GM12865 (cell line): ENCODE measurements at regions not wholly inside any gene's neighbourhood (a gene's known extent, or its start where the extent isn't known, plus 50 kb on each side); places are given as distances from the start of the nearest gene placed in this dataset.
"Not testable (repeated sequence)": the region's sequence is repeated elsewhere in the genome, so short reads cannot be mapped to it uniquely, and the experiment has no call there.

Experiments
- DNase-seq: peaks from one replicate; pipeline ENCODE4 v3.0.0; 2010; ENCODE audit warnings: low read depth
- H3K4me3 ChIP-seq: 2 replicates; pipeline ENCODE4 v1.5.1; 2011; ENCODE audit warnings: mild to moderate bottlenecking, low read depth, low read length, control low read depth
- TF ChIP-seq, protein P1 (sequence below): IDR thresholded peaks from 2 replicates; pipeline ENCODE4 v1.5.1; 2011; ENCODE audit warnings: low read length, control low read depth, low read depth, inconsistent platforms; ENCODE audit not compliant: insufficient read depth; ENCODE audit errors: missing control alignments

DNA sequence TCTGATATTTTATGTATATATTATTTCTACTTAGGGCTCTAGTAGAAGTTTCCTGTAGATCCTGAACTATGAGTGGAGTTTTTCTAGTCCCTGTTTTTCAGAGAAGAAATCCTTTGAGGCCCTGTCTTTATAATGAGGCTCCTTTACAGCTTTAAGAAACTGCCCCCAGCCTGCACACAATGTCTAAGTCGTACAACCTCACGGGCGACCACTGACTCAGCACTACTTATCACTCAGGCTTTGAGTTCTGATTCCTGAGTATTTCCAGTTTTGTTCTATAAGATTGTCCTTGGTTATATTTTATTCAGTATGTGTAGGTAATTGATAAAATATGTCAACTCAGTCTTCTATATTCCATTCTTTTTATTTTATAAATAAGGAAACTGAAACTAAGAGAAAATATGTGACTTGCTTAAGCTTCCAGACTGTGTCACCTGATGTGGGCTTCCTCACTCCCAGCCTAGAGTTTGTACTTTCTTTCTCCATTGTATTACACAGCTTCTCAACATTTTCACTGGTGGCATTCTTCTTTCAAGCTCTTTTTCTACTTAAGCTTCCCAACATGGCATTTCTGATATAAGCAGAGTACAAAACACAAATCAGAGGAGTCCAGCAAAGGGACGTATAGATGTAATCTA, 167.0 kb downstream of the TBX18 start:
- H3K4me3 ChIP-seq: no peak overlapping the region
- TF ChIP-seq, protein P1, sequence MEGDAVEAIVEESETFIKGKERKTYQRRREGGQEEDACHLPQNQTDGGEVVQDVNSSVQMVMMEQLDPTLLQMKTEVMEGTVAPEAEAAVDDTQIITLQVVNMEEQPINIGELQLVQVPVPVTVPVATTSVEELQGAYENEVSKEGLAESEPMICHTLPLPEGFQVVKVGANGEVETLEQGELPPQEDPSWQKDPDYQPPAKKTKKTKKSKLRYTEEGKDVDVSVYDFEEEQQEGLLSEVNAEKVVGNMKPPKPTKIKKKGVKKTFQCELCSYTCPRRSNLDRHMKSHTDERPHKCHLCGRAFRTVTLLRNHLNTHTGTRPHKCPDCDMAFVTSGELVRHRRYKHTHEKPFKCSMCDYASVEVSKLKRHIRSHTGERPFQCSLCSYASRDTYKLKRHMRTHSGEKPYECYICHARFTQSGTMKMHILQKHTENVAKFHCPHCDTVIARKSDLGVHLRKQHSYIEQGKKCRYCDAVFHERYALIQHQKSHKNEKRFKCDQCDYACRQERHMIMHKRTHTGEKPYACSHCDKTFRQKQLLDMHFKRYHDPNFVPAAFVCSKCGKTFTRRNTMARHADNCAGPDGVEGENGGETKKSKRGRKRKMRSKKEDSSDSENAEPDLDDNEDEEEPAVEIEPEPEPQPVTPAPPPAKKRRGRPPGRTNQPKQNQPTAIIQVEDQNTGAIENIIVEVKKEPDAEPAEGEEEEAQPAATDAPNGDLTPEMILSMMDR: no peak
- no peak for DNase-seq

DNA sequence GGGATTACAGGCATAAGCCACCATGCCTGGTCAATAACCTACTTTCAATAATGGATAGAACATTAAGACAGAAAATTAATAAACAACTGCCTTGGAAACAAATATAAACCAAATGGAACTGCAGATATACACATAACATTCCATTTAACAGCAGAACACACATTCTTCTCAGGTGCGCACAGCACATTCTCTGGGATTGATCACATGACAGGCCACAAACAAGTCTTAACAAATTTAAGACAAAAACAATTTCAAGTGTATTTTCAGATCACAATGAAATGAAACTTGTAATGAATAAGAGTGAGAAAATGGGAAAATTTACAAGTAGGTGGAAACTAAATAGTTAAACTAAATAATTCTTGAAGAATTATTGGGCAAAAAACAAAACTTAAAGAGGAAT, 167.9 kb downstream of the TBX18 start:
- TF ChIP-seq, protein P1: no peak
- no peak overlapping the region for H3K4me3 ChIP-seq
- no peak for DNase-seq

DNA sequence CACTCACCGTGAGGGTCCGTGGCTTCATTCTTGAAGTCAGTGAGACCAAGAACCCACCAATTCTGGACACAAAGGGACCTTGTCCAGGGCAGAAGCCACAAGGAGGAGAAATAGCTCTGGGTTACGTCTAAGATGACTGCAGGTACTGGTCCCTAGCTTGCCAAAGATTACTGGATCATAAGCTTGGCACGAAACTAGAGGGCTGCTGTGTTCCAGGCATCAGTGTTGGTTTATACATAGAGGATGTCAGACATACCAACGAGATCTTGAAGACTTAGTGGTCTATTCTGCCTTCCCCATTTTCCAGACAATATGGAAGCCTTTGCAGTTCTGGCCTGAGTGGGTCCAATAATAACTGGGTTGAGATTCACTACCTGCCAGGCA, 175.7 kb downstream of the TBX18 start:
- H3K4me3 ChIP-seq: no peak overlapping the region
- DNase-seq: no peak
- TF ChIP-seq, protein P1: no peak

DNA sequence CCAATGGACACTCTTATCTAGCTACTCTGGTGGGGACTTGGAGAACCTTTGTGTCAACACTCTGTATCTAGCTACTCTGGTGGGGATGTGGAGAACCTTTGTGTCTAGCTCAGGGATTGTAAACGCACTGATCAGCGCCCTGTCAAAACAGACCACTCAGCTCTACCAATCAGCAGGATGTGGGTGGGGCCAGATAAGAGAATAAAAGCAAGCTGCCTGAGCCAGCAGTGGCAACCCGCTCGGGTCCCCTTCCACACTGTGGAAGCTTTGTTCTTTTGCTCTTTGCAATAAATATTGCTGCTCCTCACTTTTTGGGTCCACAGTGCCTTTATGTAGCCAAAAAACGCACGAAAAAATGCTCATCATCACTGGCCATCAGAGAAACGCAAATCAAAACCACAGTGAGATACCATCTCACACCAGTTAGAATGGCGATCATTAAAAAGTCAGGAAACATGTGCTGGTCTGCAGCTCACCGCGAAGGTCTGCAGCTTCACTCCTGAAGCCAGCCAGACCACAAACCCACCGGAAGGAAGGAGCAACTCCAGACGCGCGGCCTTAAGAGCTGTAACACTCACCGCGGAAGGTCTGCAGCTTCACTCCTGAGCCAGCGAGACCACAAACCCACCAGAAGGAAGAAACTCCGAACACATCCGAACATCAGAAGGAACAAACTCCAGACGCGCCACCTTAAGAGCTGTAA, 176.3 kb downstream of the TBX18 start:
- H3K4me3 ChIP-seq: not testable (repeated sequence)

DNA sequence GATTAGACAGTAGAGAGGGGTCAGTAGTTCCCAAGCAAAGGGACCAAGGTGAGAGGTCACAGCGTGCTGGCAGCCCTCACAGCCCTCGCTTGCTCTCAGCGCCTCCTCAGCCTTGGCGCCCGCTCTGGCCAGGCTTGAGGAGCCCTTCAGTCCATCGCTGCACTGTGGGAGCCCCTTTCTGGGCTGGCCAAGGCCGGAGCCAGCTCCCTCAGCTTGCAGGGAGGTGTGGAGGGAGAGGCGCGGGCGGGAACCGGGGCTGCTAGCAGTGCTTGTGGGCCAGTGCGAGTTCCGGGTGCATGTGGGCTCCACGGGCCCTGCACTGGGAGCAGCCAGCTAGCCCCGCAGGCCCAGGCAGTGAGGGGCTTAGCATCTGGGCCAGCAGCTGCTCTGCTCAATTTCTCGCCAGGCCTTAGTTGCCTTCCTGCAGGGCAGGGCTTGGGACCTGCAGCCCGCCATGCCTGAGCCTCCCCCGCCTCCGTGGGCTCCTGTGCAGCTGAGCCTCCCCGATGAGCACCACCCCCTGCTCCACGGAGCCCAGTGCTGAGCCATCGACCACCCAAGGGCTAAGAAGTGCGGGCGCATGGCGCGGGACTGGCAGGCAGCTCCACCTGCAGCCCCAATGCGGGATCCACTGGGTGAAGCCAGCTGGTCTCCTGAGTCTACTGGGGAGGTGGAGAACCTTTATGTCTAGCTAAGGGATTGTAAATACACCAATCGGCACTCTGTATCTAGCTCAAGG, 177.0 kb downstream of the TBX18 start:
- H3K4me3 ChIP-seq, DNase-seq: not testable (repeated sequence)

More for the DNA sequence above, 176.3 kb downstream of the TBX18 start:
- not testable (repeated sequence) for DNase-seq

DNA sequence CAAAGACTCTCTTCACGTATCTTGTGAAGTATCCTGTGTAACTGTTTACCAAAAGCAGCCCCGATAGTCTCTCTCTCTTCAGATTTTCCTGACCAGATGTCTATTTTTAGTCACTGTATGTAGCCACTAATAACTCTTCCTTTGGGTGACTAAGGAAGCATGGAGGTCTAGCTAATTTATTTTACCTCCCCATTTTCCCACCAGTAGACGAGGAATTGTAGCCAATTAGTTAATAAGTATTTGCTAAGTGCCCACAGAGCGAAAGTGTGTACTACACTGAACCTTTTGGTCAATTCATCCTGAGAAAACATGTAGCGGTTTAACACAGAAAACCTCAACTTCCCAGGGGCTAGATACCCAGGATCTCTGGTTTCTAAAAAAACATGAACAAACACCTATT, 180.6 kb downstream of the TBX18 start:
- no peak for DNase-seq
- no peak overlapping the region for H3K4me3 ChIP-seq
- TF ChIP-seq, protein P1: no peak

DNA sequence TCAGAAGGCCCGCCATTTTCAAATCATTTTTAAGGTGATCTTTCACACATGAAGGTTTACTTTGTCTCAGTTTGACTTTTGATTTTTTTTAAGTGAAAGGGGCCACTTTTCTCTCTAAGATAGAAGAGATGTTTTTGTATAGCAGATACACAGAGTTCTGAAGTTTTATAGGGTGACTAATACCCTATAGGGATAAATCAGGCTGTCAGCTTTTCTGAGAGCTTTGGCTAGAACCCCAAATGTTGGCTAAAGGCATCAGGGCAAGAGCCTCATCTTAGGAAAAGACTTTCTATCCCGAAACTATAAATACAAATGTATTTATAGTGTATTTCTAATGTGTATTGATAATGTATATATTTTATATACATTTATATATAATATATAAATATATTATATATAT, 181.4 kb downstream of the TBX18 start:
- no peak overlapping the region for H3K4me3 ChIP-seq
- DNase-seq: no peak
- TF ChIP-seq, protein P1: no peak
